T-helper 1 cell treated with Interleukin-12 subunit alpha and Interleukin-12 subunit beta and Interleukin-4 antibody, amounts not matched to agents 30 μg/mL and 1 μg/mL, for 36 hours (primary cell): ENCODE measurements at regions not wholly inside any gene's neighbourhood (a gene's known extent, or its start where the extent isn't known, plus 50 kb on each side); places are given as distances from the start of the nearest gene placed in this dataset.

Experiments
- H3K27ac Mint-ChIP-seq: one replicate; pipeline ENCODE4 v1.8.0; 2021; ENCODE audit warnings: mild to moderate bottlenecking, mixed read lengths
- H3K27me3 Mint-ChIP-seq: one replicate; pipeline ENCODE4 v1.8.0; 2021; ENCODE audit warnings: low read depth, mixed read lengths
- H3K36me3 Mint-ChIP-seq: one replicate; pipeline ENCODE4 v1.8.0; 2021; ENCODE audit warnings: low read depth, mixed read lengths
- H3K4me1 Mint-ChIP-seq: one replicate; pipeline ENCODE4 v1.8.0; 2021; ENCODE audit warnings: low read depth, mixed read lengths
- H3K4me3 Mint-ChIP-seq: one replicate; pipeline ENCODE4 v1.8.0; 2021; ENCODE audit warnings: mild to moderate bottlenecking, moderate library complexity, mixed read lengths
- H3K9me3 Mint-ChIP-seq: one replicate; pipeline ENCODE4 v1.8.0; 2021; ENCODE audit warnings: mixed read lengths

GRCh38 chr1:47694011-47694890 lies 256.4 kb downstream of the FOXD2 start:
- Mint-ChIP-seq H3K36me3 (no peaks in the 10 kb centered on the region), H3K9me3 (no peaks in the 10 kb centered on the region), H3K27ac (no peak overlapping the region), H3K27me3 (peaks cover 3% of the 10 kb centered on the region), H3K4me3 (no peak overlapping the region), H3K4me1 (no peaks in the 10 kb centered on the region)

DNA sequence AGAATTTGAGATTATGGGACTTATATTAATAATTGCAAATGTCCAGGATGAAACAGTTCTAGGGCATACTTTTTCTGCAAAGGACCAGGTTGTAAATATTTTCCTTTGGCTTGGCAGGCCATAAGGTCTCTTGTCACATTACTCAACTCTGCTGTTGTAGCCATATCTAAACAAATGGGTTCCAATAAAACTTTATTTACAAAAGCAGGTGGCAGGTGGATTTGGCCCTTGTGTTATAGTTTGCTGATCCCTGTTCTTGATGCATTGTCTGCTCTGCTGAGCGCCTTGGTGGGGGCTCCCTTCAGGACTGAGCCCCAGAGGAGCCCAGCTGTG lies 258.5 kb downstream of the FOXD2 start:
- Mint-ChIP-seq H3K27me3 (no peaks in the 10 kb centered on the region), H3K9me3 (no peaks in the 10 kb centered on the region), H3K27ac (no peak overlapping the region), H3K4me1 (no peaks in the 10 kb centered on the region), H3K36me3 (no peaks in the 10 kb centered on the region), H3K4me3 (no peak overlapping the region)

GRCh38 chr1:47696737-47697441 lies 259.0 kb downstream of the FOXD2 start:
- no peaks in the 10 kb centered on the region for H3K4me1 Mint-ChIP-seq
- H3K4me3 Mint-ChIP-seq, result no peak overlapping the region
- no peak overlapping the region for H3K27ac Mint-ChIP-seq
- H3K36me3 Mint-ChIP-seq, result no peaks in the 10 kb centered on the region
- H3K9me3 Mint-ChIP-seq, result no peaks in the 10 kb centered on the region
- no peaks in the 10 kb centered on the region for H3K27me3 Mint-ChIP-seq

- Mint-ChIP-seq H3K9me3 (no peaks in the 10 kb centered on the region), H3K4me3 (no peak overlapping the region), H3K36me3 (no peaks in the 10 kb centered on the region), H3K27ac (no peak overlapping the region), H3K4me1 (no peaks in the 10 kb centered on the region), H3K27me3 (no peaks in the 10 kb centered on the region)
These were observed 259.9 kb downstream of the FOXD2 start for GRCh38 chr1:47697616-47698335.

DNA sequence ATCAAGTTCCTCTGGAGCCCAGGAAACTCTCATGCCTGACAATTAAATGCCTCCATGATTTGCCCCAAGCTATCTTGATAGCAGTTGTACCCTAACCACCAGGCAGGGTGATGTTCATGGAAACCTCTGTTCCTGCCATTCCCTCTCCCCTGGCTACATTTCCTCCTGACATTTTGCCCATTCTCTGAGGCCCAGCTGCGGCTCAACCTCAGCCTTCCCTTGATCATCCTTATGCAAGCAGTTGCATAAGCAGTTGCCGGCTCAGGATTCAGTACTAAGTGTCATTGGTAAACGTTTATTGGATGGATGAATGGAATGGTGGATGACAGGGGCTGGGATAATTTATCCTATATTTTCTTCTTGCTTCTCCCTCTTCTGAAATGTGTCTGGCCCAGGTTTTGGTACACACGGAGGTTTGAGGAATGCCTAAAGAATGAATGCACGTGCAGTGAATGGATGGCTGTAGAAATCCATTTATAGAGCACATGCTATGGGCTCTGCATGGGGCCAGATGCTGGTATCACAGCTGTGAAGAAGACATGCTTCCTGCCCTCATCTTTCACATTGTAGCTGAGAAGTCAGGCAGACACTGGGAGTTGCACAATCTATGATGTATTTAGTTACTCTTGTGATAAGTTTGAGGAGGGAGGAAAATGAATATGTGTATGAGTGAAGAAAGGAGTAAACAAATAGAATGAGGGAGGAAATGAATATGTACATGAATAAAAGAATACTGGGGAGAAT lies 261.8 kb downstream of the FOXD2 start:
- H3K27me3 Mint-ChIP-seq, result peaks cover 3% of the 10 kb centered on the region
- H3K36me3 Mint-ChIP-seq, result no peaks in the 10 kb centered on the region
- no peaks in the 10 kb centered on the region for H3K9me3 Mint-ChIP-seq
- no peak overlapping the region for H3K27ac Mint-ChIP-seq
- no peak overlapping the region for H3K4me3 Mint-ChIP-seq
- no peaks in the 10 kb centered on the region for H3K4me1 Mint-ChIP-seq

DNA sequence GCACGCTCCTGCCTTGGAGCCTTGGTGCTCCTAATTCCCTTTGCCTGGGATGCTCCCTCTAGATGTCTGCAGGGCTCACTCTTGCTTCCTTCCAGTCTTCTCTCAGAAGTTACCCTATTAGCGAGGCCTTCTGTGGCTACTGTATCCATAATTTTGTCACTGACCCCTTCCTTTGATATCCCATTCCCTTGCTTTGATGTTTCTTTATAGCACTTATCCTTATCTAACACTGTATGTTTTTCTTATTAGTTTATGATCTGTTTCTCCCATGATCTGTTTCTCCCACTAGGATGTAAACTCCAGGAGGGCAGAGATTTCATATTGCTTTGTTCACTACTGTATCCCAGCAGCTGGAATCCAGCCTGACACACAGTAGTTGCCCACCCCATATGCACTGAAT lies 263.4 kb downstream of the FOXD2 start:
- Mint-ChIP-seq H3K36me3 (no peaks in the 10 kb centered on the region), H3K27me3 (peaks cover 16% of the 10 kb centered on the region), H3K27ac (no peak overlapping the region), H3K4me1 (no peaks in the 10 kb centered on the region), H3K9me3 (no peaks in the 10 kb centered on the region), H3K4me3 (no peak overlapping the region)

DNA sequence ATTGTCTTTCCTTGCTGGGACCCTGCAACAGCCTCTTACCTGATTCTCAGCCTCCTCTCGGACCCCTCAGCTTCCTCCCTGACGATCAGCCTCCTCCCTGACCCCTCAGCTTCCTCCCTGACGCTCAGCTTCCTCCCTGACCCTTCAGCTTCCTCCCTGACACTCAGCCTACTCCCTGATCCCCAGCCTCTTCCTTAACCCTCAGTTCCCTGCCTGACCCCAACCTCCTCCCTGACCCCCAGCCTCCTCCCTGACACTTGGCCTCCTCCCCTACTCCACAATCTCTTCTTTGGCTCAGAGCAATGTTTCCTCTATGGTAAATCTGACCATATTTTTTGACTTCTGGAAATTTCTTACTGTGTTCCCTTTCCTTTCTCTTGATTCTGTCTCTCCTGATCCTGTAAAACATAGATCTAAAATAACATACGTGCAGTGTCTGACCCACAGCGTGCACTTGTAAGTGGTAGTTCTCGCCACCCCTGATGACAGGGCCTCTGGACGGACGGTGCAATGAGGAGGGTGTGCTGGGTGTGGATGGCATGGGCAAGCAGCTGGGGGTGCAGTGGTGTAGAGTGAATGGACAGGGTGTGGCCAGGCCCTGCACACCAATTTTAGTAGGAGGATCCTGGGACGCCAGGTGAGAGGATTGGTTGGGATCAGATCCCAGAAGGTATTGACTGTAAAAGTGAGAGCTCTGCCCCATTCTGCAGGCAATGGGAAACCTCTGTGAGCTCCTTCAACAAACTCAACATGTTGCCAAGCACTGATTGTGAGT lies 264.1 kb downstream of the FOXD2 start:
- H3K27me3 Mint-ChIP-seq, result peaks cover 20% of the 10 kb centered on the region
- no peaks in the 10 kb centered on the region for H3K4me1 Mint-ChIP-seq
- H3K9me3 Mint-ChIP-seq, result no peaks in the 10 kb centered on the region
- H3K27ac Mint-ChIP-seq, result no peak overlapping the region
- H3K4me3 Mint-ChIP-seq, result no peak overlapping the region
- H3K36me3 Mint-ChIP-seq, result no peaks in the 10 kb centered on the region

GRCh38 chr1:47703156-47703825 lies 265.4 kb downstream of the FOXD2 start:
- H3K4me3 Mint-ChIP-seq, result no peak overlapping the region
- no peaks in the 10 kb centered on the region for H3K36me3 Mint-ChIP-seq
- H3K27me3 Mint-ChIP-seq, result peaks cover 33% of the 10 kb centered on the region
- H3K27ac Mint-ChIP-seq, result no peak overlapping the region
- H3K4me1 Mint-ChIP-seq, result no peaks in the 10 kb centered on the region
- H3K9me3 Mint-ChIP-seq, result no peaks in the 10 kb centered on the region

GRCh38 chr1:47703981-47704596 lies 266.2 kb downstream of the FOXD2 start:
- Mint-ChIP-seq H3K4me3 (no peak overlapping the region), H3K27ac (no peak overlapping the region), H3K9me3 (no peaks in the 10 kb centered on the region), H3K27me3 (peaks cover 36% of the 10 kb centered on the region), H3K4me1 (no peaks in the 10 kb centered on the region), H3K36me3 (no peaks in the 10 kb centered on the region)

- Mint-ChIP-seq H3K36me3 (no peaks in the 10 kb centered on the region), H3K4me1 (no peaks in the 10 kb centered on the region), H3K4me3 (no peak overlapping the region), H3K9me3 (no peaks in the 10 kb centered on the region), H3K27me3 (peaks cover 48% of the 10 kb centered on the region), H3K27ac (no peak overlapping the region)
These were observed 267.8 kb downstream of the FOXD2 start for GRCh38 chr1:47705517-47706130.

DNA sequence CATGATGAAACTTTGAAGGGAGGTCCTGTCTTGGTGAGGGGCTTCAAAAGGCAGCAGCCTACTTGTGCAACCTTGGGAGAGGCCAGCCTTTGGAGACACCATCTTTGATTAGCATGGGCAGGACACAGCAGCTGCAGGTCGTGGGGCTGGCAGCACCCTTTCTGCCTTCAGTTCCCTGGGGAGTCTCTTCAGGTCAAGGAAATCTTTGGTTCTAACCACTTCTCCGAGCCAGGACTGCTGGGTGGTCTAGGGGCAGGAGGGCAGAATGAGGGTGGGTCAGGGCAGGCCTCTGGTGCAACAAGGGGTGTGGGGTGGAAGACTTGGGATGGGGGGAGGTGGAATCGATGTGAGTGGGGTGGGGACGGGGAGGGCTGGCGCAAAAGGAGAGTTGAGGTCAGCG lies 269.7 kb downstream of the FOXD2 start:
- no peak overlapping the region for H3K27ac Mint-ChIP-seq
- no peak overlapping the region for H3K4me3 Mint-ChIP-seq
- no peaks in the 10 kb centered on the region for H3K4me1 Mint-ChIP-seq
- H3K36me3 Mint-ChIP-seq, result no peaks in the 10 kb centered on the region
- H3K9me3 Mint-ChIP-seq, result no peaks in the 10 kb centered on the region
- peaks cover 64% of the 10 kb centered on the region for H3K27me3 Mint-ChIP-seq

DNA sequence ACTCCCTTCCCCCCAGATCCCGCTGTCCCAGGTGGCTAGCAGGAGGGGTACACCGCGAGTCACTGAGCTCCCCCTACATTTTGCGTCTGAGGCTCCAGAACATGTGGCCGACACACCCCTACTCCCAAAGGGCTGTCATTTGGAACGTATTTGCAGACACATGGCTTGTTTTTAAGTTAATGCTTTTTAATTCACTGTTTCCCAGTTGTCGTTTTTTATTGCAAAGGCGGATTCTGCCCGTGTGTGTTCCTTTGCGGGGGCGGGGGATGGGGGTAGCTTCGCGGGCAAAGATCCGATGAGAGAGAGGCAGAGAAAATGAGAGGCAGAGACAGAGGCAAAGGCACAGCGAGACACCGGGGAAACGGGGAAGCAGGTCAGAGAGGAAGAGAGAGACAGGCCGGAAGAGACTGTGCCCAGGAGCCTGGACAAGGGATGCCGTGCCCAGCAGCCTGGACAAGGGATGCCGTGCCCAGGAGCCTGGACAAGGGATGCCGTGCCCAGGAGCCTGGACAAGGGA lies 270.2 kb downstream of the FOXD2 start:
- no peaks in the 10 kb centered on the region for H3K36me3 Mint-ChIP-seq
- H3K9me3 Mint-ChIP-seq, result no peaks in the 10 kb centered on the region
- peaks cover 70% of the 10 kb centered on the region for H3K27me3 Mint-ChIP-seq
- peak overlapping the region; percentile 42 for H3K4me3 Mint-ChIP-seq
- H3K27ac Mint-ChIP-seq, result peak overlapping the region; percentile 60
- H3K4me1 Mint-ChIP-seq, result no peaks in the 10 kb centered on the region

DNA sequence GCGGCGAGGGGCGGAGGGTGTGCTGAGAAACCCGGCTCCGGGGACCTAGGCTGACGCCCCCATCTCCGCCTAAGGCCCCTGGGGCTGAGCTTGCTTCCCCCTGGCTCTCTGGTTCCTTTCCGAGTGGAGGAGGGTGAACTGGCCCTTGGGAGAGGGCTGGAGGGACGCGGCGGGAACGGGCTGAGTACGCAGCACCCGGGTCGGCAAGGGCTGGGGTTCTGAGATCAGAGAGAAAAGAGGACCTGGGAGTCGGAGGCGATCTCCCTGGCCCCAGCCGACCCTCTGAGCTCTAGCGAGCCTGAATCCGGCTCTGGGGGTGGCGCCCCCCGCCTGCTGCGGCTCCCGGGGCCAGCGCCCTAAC lies 270.8 kb downstream of the FOXD2 start:
- H3K4me3 Mint-ChIP-seq, result no peak overlapping the region
- no peaks in the 10 kb centered on the region for H3K36me3 Mint-ChIP-seq
- no peak overlapping the region for H3K27ac Mint-ChIP-seq
- no peaks in the 10 kb centered on the region for H3K9me3 Mint-ChIP-seq
- no peaks in the 10 kb centered on the region for H3K4me1 Mint-ChIP-seq
- peaks cover 74% of the 10 kb centered on the region for H3K27me3 Mint-ChIP-seq
